SK-N-SH treated with all-trans-retinoic acid at 6 μM for 48 hours (cell line): ENCODE measurements at regions not wholly inside any gene's neighbourhood (a gene's known extent, or its start where the extent isn't known, plus 50 kb on each side); places are given as distances from the start of the nearest gene placed in this dataset.

Experiments
- ATAC-seq: fragments of 200-7000 bp; cut with Tn5 transposase; 3 replicates; pipeline ENCODE4 v1.9.1; 2020; ENCODE audit warnings: mild to moderate bottlenecking, moderate library complexity
- ARNTL ChIP-seq: fragments of 450-650 bp; formaldehyde crosslinking; IDR thresholded peaks from 2 replicates; pipeline ENCODE4 v1.5.0; 2020; ENCODE audit warnings: low read depth, mild to moderate bottlenecking, moderate library complexity, borderline replicate concordance
- BACH2 ChIP-seq: fragments of 250-450 bp; sonication (Bioruptor Pico); IDR thresholded peaks from 2 replicates; pipeline ENCODE4 v1.9.0; 2021; ENCODE audit warnings: mild to moderate bottlenecking, borderline replicate concordance
- CREB5 ChIP-seq: fragments of 250-450 bp; sonication (Bioruptor Pico); IDR thresholded peaks from 2 replicates; pipeline ENCODE4 v1.5.1; 2020; ENCODE audit warnings: low read depth, mild to moderate bottlenecking, moderate library complexity
- CSDC2 ChIP-seq: fragments of 250-450 bp; sonication (Bioruptor Pico); IDR thresholded peaks from 2 replicates; pipeline ENCODE4 v1.5.0; 2020; ENCODE audit warnings: mild to moderate bottlenecking, moderate library complexity
- CSRNP3 ChIP-seq: fragments of 250-450 bp; sonication (Bioruptor Pico); IDR thresholded peaks from 2 replicates; pipeline ENCODE4 v1.5.1; 2021; ENCODE audit warnings: mild to moderate bottlenecking, moderate library complexity
- ESRRG ChIP-seq: fragments of 250-450 bp; sonication (Bioruptor Pico); IDR thresholded peaks from 2 replicates; pipeline ENCODE4 v1.6.1; 2021; ENCODE audit warnings: mild to moderate bottlenecking
- GLIS3 ChIP-seq: fragments of 250-450 bp; sonication (Bioruptor Pico); IDR thresholded peaks from 2 replicates; pipeline ENCODE4 v1.5.0; 2020; ENCODE audit warnings: mild to moderate bottlenecking, moderate library complexity
- ISL1 ChIP-seq: fragments of 250-450 bp; sonication (Bioruptor Pico); IDR thresholded peaks from 2 replicates; pipeline ENCODE4 v2.1.2; 2022; ENCODE audit warnings: mild to moderate bottlenecking, moderate library complexity
- PATZ1 ChIP-seq: fragments of 250-450 bp; sonication (Bioruptor Pico); IDR thresholded peaks from 2 replicates; pipeline ENCODE4 v1.8.0; 2020; ENCODE audit warnings: mild to moderate bottlenecking, moderate library complexity, borderline replicate concordance
- PPARA ChIP-seq: fragments of 250-450 bp; sonication (Bioruptor Pico); IDR thresholded peaks from 2 replicates; pipeline ENCODE4 v1.5.0; 2020; ENCODE audit warnings: mild to moderate bottlenecking, borderline replicate concordance
- RARB ChIP-seq: fragments of 250-450 bp; sonication (Bioruptor Pico); IDR thresholded peaks from 2 replicates; pipeline ENCODE4 v1.8.0; 2021; ENCODE audit warnings: mild to moderate bottlenecking, moderate library complexity
- SNAI2 ChIP-seq: fragments of 250-450 bp; sonication (Bioruptor Pico); IDR thresholded peaks from 2 replicates; pipeline ENCODE4 v1.5.0; 2020; ENCODE audit warnings: mild to moderate bottlenecking, moderate library complexity
- TCF4 ChIP-seq: fragments of 250-450 bp; sonication (Bioruptor Pico); IDR thresholded peaks from 2 replicates; pipeline ENCODE4 v1.8.0; 2021; ENCODE audit warnings: mild to moderate bottlenecking, moderate library complexity, borderline replicate concordance
- TOX ChIP-seq: fragments of 250-450 bp; sonication (Bioruptor Pico); IDR thresholded peaks from 2 replicates; pipeline ENCODE4 v1.8.0; 2021; ENCODE audit warnings: mild to moderate bottlenecking, moderate library complexity, borderline replicate concordance
- TSHZ2 ChIP-seq: fragments of 250-450 bp; sonication (Bioruptor Pico); IDR thresholded peaks from 2 replicates; pipeline ENCODE4 v1.5.0; 2020; ENCODE audit warnings: mild to moderate bottlenecking, moderate library complexity
- ZC3H10 ChIP-seq: fragments of 250-450 bp; sonication (Bioruptor Pico); IDR thresholded peaks from 2 replicates; pipeline ENCODE4 v1.5.1; 2021; ENCODE audit warnings: mild to moderate bottlenecking, moderate library complexity
- ZFP3 ChIP-seq: fragments of 250-450 bp; sonication (Bioruptor Pico); IDR thresholded peaks from 2 replicates; pipeline ENCODE4 v1.5.0; 2020; ENCODE audit warnings: mild to moderate bottlenecking, moderate library complexity
- ZFP30 ChIP-seq: fragments of 450-650 bp; formaldehyde crosslinking; IDR thresholded peaks from 2 replicates; pipeline ENCODE4 v1.5.0; 2022; ENCODE audit warnings: mild to moderate bottlenecking, moderate library complexity
- ZNF565 ChIP-seq: fragments of 450-650 bp; formaldehyde crosslinking; conservative IDR thresholded peaks from 2 replicates; pipeline ENCODE4 v1.5.0; 2020; ENCODE audit warnings: low read depth, mild to moderate bottlenecking, moderate library complexity
- ZNF70 ChIP-seq: fragments of 450-650 bp; formaldehyde crosslinking; IDR thresholded peaks from 2 replicates; pipeline ENCODE4 v1.5.0; 2020; ENCODE audit warnings: mild to moderate bottlenecking, moderate library complexity
- ZNF8 ChIP-seq: fragments of 450-650 bp; formaldehyde crosslinking; IDR thresholded peaks from 2 replicates; pipeline ENCODE4 v1.5.0; 2020; ENCODE audit warnings: mild to moderate bottlenecking, moderate library complexity

GRCh38 chr2:18828296-18828695 is 238.9 kb upstream of the NT5C1B start:
- TF ChIP-seq ZFP30 (no peak), PATZ1 (no peak), ZNF70 (CRISPR knock-in tag) (no peak), ESRRG (CRISPR knock-in tag) (no peak), ZFP3 (CRISPR knock-in tag) (no peak), GLIS3 (no peak), CSDC2 (no peak), ISL1 (CRISPR knock-in tag) (no peak)
- no peak for ATAC-seq

GRCh38 chr2:18825838-18826237 is 236.5 kb upstream of the NT5C1B start:
- TF ChIP-seq ISL1 (CRISPR knock-in tag): no peak
- ATAC-seq: no peak

GRCh38 chr2:18824915-18825314 is 235.5 kb upstream of the NT5C1B start:
- no peak for TF ChIP-seq SNAI2 (CRISPR knock-in tag)
- no peak for TF ChIP-seq ESRRG (CRISPR knock-in tag)
- TF ChIP-seq ZC3H10 (CRISPR knock-in tag): no peak
- TF ChIP-seq ZNF565 (CRISPR knock-in tag): no peak
- no peak for TF ChIP-seq TSHZ2 (CRISPR knock-in tag)
- no peak for TF ChIP-seq PPARA
- TF ChIP-seq BACH2 (CRISPR knock-in tag): no peak
- TF ChIP-seq ISL1 (CRISPR knock-in tag): no peak
- no peak for TF ChIP-seq CSDC2
- TF ChIP-seq TOX (CRISPR knock-in tag): no peak
- no peak for TF ChIP-seq PATZ1
- TF ChIP-seq RARB (CRISPR knock-in tag): no peak
- no peak for TF ChIP-seq ZFP3 (CRISPR knock-in tag)
- no peak for TF ChIP-seq TCF4 (CRISPR knock-in tag)
- TF ChIP-seq, all 23 proteins: peak for 0
- no peak for ATAC-seq

GRCh38 chr2:18824325-18824790 is 235.0 kb upstream of the NT5C1B start:
- TF ChIP-seq PPARA: no peak
- TF ChIP-seq ZFP30: no peak
- TF ChIP-seq GLIS3: no peak
- no peak for TF ChIP-seq SNAI2 (CRISPR knock-in tag)
- no peak for TF ChIP-seq ISL1 (CRISPR knock-in tag)
- no peak for TF ChIP-seq TCF4 (CRISPR knock-in tag)
- TF ChIP-seq CSRNP3 (CRISPR knock-in tag): no peak
- TF ChIP-seq ESRRG (CRISPR knock-in tag): no peak
- no peak for TF ChIP-seq TOX (CRISPR knock-in tag)
- no peak for TF ChIP-seq ZC3H10 (CRISPR knock-in tag)
- no peak for TF ChIP-seq BACH2 (CRISPR knock-in tag)
- no peak for TF ChIP-seq ARNTL (CRISPR knock-in tag)
- no peak for TF ChIP-seq ZNF8 (CRISPR knock-in tag)
- no peak for TF ChIP-seq CREB5 (CRISPR knock-in tag)
- no peak for TF ChIP-seq ZNF70 (CRISPR knock-in tag)
- TF ChIP-seq RARB (CRISPR knock-in tag): no peak
- no peak for TF ChIP-seq PATZ1
- no peak for ATAC-seq
